ENCODE measurements at regions not wholly inside any gene's neighbourhood (a gene's known extent, or its start where the extent isn't known, plus 50 kb on each side); places are given as distances from the start of the nearest gene placed in this dataset.

DNA sequence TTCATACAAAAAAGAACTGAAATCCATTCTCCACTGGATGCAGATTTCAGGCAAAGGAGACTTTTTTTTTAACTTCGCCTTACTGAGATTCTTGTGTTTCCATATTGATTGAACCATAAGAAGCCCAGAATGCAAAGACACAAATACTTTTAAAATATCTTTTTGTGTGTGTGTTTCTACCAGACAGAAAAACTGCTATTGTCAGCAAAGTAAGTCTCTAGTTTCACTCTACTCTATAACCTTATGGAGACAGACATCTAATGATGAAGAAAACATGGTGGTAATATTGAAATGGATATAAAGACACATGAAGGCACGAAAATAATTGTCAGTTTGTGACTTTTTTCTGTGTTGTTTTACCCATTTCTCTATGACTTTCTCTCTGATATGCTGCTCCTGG, 260.3 kb upstream of the RORB start:
- TF ChIP-seq CTCF (IDR thresholded peaks at IDR 0.05) (no peak), POLR2A (IDR thresholded peaks at IDR 0.05) (no peak)

Measured in body of pancreas (tissue), 4 donors.